Nephron (organoid): ENCODE measurements at regions not wholly inside any gene's neighbourhood (a gene's known extent, or its start where the extent isn't known, plus 50 kb on each side); places are given as distances from the start of the nearest gene placed in this dataset.

Experiments
- H3K27ac Mint-ChIP-seq, 3 experiments: 2 replicates each; pipeline ENCODE4 v1.8.0; 2020; ENCODE audit warnings: mixed read lengths in 3 of 3, mild to moderate bottlenecking in 2 of 3, moderate library complexity in 1 of 3
- H3K27me3 Mint-ChIP-seq: 2 replicates; pipeline ENCODE4 v1.8.0; 2021; ENCODE audit warnings: low read depth, mild to moderate bottlenecking, moderate library complexity, mixed read lengths
- H3K36me3 Mint-ChIP-seq: 2 replicates; pipeline ENCODE4 v1.8.0; 2020; ENCODE audit warnings: low read depth, mixed read lengths
- H3K4me1 Mint-ChIP-seq: 2 replicates; pipeline ENCODE4 v1.8.0; 2020; ENCODE audit warnings: mixed read lengths
- H3K4me3 Mint-ChIP-seq, 3 experiments: 2 replicates each; pipeline ENCODE4 v1.8.0; 2020; ENCODE audit warnings: mild to moderate bottlenecking in 3 of 3, mixed read lengths in 3 of 3, moderate library complexity in 2 of 3
- H3K9me3 Mint-ChIP-seq: 2 replicates; pipeline ENCODE4 v1.8.0; 2020; ENCODE audit warnings: mixed read lengths
- CTCF ChIP-seq, 3 experiments: fragments of 200-600 bp; sonication (generic); IDR thresholded peaks; one replicate each; pipeline ENCODE4 v1.5.0; 2021; ENCODE audit warnings: antibody characterized with exemption in 3 of 3; ENCODE audit not compliant: unreplicated experiment in 3 of 3

- peaks cover 4% of the 10 kb centered on the region for H3K9me3 Mint-ChIP-seq
- peaks cover 22% of the 10 kb centered on the region for H3K27me3 Mint-ChIP-seq
- no peak overlapping the region for H3K27ac Mint-ChIP-seq
- no peaks in the 10 kb centered on the region for H3K36me3 Mint-ChIP-seq
- no peaks in the 10 kb centered on the region for H3K4me1 Mint-ChIP-seq
- no peak for TF ChIP-seq CTCF (IDR thresholded peaks at IDR 0.05; ENCODE audit: unreplicated experiment in 3 of 3)
- no peak overlapping the region for H3K4me3 Mint-ChIP-seq
Measured at GRCh38 chr22:19654338-19654987, 59.8 kb upstream of the SEPTIN5 start.

GRCh38 chr22:19655399-19655798, 58.9 kb upstream of the SEPTIN5 start:
- Mint-ChIP-seq H3K27me3 (peaks cover 22% of the 10 kb centered on the region), H3K4me3 (no peak overlapping the region)

GRCh38 chr22:19656541-19657251, 57.6 kb upstream of the SEPTIN5 start:
- H3K4me1 Mint-ChIP-seq = no peaks in the 10 kb centered on the region
- H3K4me3 Mint-ChIP-seq = no peak overlapping the region
- H3K27me3 Mint-ChIP-seq = peaks cover 15% of the 10 kb centered on the region
- no peak overlapping the region for H3K27ac Mint-ChIP-seq
- no peak for TF ChIP-seq CTCF (IDR thresholded peaks at IDR 0.05; ENCODE audit: unreplicated experiment in 3 of 3)
- H3K36me3 Mint-ChIP-seq = no peaks in the 10 kb centered on the region
- H3K9me3 Mint-ChIP-seq = no peaks in the 10 kb centered on the region

More at GRCh38 chr22:19655399-19655798, 58.9 kb upstream of the SEPTIN5 start:
- Mint-ChIP-seq H3K36me3 (no peaks in the 10 kb centered on the region), H3K27ac (no peak overlapping the region), H3K9me3 (no peaks in the 10 kb centered on the region), H3K4me1 (no peaks in the 10 kb centered on the region)
- no peak for TF ChIP-seq CTCF (IDR thresholded peaks at IDR 0.05; ENCODE audit: unreplicated experiment in 3 of 3)

- no peaks in the 10 kb centered on the region for H3K9me3 Mint-ChIP-seq
Measured at GRCh38 chr22:19657252-19658056, 56.8 kb upstream of the SEPTIN5 start.

More at GRCh38 chr22:19657252-19658056, 56.8 kb upstream of the SEPTIN5 start:
- Mint-ChIP-seq H3K27me3 (peaks cover 14% of the 10 kb centered on the region), H3K4me1 (no peaks in the 10 kb centered on the region), H3K27ac (no peak overlapping the region), H3K36me3 (no peaks in the 10 kb centered on the region), H3K4me3 (no peak overlapping the region)
- no peak for TF ChIP-seq CTCF (IDR thresholded peaks at IDR 0.05; ENCODE audit: unreplicated experiment in 3 of 3)
